HG03045 (cell line): ENCODE measurements at regions not wholly inside any gene's neighbourhood (a gene's known extent, or its start where the extent isn't known, plus 50 kb on each side); places are given as distances from the start of the nearest gene placed in this dataset.
"Not testable (repeated sequence)": the region's sequence is repeated elsewhere in the genome, so short reads cannot be mapped to it uniquely, and the experiment has no call there.

Source experiments
- ATAC-seq: cut with Tn5 transposase; IDR thresholded peaks from one replicate; pipeline ENCODE4 v1.9.1; 2021; ENCODE audit warnings: mild to moderate bottlenecking, moderate library complexity; ENCODE audit not compliant: unreplicated experiment

GRCh38 chr4:15333692-15334633 is 93.9 kb upstream of the C1QTNF7 start:
- no peak for ATAC-seq

DNA sequence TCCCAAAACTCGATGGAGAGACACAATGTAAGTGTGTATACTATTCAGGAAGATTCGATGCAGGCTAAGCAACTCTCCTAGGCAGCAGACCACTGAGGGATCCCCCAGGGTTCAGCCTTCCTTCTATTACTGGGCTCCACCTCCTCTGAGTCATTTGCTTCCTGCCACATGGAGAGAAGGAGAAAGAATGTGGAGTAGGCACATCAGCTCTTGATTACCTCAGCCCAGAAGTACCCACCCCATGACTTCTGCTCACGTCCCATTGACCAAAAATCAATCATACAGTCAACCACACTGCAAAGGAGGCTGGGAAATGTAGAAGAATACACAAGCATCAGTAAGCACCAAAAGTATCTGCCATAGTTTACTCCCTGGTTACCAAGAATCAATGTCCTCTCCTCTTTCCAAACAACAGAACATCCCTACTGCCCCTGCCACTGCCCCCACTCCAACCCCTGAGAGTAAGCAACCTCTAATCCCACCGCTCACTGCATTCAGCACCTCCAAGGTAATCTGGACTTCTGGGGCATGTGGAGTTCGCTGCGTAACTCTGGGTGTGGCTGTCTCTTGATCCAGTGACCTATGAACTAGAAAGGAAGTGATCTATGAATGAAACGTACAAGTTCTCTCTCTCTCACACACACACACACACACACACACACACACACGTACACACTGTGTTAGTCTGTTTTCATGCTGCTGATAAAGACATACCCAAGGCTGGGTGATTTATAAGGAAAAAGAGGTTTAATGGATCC is 91.2 kb upstream of the C1QTNF7 start:
- no peak for ATAC-seq

DNA sequence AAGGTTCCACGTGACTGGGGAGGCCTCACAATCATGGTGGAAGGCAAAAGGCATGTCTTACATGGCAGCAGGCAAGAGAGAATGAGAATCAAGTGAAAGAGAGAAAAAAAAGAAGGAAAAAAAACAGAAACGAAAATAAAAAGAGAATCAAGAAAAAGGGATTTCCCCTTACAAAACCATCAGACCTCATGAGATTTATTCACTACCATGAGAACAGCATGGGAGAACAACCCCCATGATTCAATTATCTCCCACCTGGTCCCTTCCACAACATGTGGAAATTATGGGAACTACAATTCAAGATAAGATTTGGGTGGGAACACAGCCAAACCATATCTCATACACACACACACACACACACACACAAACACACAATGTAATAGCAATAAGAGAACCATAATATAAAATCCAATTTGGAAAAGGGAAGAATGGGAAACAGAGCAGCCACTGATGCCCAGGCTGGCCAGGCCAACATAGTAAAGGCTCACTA is 90.6 kb upstream of the C1QTNF7 start:
- ATAC-seq: not testable (repeated sequence)

GRCh38 chr4:15339737-15340136 is 88.1 kb upstream of the C1QTNF7 start:
- ATAC-seq: no peak

DNA sequence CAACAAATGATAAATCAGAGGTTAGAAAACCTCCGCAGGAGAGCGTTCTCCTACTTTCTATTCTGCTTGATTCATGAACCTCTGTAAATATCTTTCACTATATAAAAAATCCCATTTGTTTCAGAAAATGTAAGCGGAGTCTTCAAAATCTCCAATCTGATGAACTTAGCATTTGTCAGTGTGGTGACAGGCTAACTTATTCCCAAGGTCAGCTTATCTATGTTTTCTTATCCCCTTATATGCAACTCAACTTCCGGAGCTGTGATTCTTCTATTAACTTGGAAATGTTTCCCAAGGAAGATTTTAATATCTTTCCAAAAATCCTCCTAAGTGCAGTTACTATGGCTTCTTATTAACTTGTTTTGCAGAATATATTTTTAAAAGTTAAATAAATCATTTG is 87.5 kb upstream of the C1QTNF7 start:
- ATAC-seq: no peak

- no peak for ATAC-seq
Measured at GRCh38 chr4:15340902-15341732, 86.7 kb upstream of the C1QTNF7 start.

GRCh38 chr4:15341733-15342300 is 86.0 kb upstream of the C1QTNF7 start:
- ATAC-seq: no peak

GRCh38 chr4:15343000-15343399 is 84.8 kb upstream of the C1QTNF7 start:
- ATAC-seq: no peak

- no peak for ATAC-seq
Measured at GRCh38 chr4:15343581-15343980, 84.3 kb upstream of the C1QTNF7 start.

DNA sequence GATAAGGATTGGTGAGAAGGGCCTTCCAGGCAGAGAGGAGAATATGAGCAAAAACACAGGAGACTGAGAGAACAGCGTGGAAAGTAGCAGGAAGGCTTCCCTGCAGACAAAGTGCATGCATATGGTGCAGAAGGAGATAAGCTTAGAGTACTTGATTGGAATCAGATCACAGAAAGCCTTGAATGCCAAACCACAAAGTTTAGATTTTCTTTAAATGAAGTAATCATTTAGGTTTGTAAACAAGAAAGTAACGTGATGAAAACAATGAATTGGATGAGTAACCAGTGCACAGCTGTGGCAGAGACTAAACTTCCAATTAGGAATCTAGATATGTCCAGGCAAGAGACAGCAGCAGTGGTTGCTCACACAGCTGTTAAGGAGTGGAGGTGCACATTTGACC is 83.8 kb upstream of the C1QTNF7 start:
- ATAC-seq: no peak

GRCh38 chr4:15345134-15345533 is 82.7 kb upstream of the C1QTNF7 start:
- no peak for ATAC-seq

GRCh38 chr4:15348236-15348635 is 79.6 kb upstream of the C1QTNF7 start:
- no peak for ATAC-seq

DNA sequence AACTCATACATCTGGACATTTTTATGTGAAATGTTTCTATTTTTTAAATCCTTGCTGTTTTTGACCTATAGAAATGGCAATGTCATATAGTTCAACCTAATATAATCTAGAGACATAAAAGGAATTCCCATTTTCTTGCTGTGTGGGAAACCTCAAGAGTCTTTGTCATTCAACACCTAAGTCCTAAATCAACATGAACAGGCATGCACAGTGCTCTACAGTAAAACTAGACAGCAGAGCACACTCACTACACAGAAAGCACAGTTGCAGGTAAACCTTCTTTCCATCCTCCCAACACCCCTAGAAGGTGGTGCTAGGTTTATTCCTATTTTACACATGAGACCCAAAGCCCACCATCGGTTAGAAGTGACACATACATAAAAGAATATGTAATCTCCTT is 79.1 kb upstream of the C1QTNF7 start:
- no peak for ATAC-seq

DNA sequence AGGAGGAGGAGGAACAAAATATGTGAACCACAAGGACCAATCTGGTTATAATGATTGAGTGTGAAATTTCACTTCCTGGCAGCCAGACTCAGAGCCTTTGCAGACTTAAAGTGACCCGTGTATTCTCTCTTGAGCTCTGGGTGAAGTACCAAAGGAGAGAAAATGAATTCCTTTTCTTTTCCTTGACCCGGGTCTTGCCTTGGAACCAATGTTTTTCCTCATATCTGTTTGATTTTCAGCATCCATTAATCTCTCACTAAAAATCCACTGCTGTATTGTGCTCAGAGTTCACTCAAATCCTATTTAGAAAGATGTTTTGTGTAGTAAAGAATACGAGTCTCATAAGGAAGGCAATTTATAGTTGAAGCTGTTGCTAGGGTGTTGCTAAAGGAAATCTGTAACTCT is 78.3 kb upstream of the C1QTNF7 start:
- ATAC-seq: no peak

- no peak for ATAC-seq
Measured at GRCh38 chr4:15349965-15350364, 77.9 kb upstream of the C1QTNF7 start.

GRCh38 chr4:15352524-15352923 is 75.3 kb upstream of the C1QTNF7 start:
- ATAC-seq: no peak

GRCh38 chr4:15353207-15353606 is 74.6 kb upstream of the C1QTNF7 start:
- no peak for ATAC-seq

DNA sequence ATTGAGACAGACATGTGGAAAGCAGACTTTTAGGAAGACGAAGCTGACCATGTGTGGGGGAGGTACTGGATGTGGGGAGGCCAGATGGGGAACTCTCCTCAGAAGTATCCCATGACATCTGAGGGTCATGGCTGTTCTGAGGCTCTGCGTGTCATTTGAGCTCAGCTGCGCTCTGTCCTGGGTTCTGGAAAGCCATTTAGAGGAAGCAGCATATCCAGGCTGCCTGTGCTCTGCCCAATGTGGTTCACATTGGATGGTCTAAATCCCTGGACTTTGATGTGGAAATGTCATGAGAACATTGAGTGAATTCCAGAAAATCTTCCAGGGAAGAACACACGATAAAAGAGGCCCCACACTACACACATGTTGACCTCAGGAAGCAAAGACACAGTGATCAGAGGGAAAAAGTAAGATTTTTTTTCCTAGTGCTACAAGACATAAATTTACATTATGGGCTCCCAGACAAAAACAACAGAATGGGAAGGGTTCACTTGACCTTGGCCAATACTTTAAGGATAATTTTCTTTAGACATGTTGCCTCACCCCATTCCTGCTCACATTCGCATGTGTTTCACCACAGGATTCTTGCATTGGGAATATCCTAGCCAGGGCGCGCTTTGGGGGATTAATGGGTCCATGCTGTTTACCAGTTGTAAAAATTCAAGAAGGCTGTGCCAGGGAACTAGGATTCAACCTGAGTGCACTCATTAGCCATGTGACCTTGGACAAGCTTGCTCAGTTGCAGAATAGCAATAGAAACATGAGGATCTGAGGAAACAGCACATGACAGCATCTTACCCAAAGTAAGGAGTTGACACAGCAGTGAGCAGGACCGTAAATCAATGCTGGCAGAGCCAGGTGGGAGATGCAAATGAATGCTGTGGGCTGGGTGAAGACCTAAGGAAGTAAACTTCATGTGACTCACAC is 73.2 kb upstream of the C1QTNF7 start:
- no peak for ATAC-seq

DNA sequence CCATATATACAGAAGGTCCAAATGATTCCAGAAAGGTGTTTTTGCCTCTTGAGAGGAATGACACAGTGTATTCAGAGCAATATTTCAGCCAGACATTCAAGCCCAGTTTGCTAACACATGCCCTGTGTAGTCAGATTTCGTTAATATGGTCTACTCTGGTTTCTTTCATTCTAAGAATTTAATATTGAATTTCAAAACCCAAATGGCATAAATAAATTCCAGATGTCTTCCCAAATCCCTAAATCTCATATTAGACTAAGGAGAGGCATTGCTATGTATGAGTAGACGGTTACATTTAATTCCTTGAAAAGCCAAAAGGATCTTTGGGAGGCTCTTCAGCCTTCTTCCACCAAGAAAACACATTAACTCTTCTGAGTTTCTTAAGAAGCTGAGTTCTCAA is 66.3 kb upstream of the C1QTNF7 start:
- ATAC-seq: no peak

- ATAC-seq: no peak
Measured at GRCh38 chr4:15362541-15362940, 65.3 kb upstream of the C1QTNF7 start.
